Colonic mucosa (tissue), 4 donors: ENCODE measurements at regions not wholly inside any gene's neighbourhood (a gene's known extent, or its start where the extent isn't known, plus 50 kb on each side); places are given as distances from the start of the nearest gene placed in this dataset.

Experiments used
- DNase-seq: peaks from one replicate; pipeline ENCODE4 v3.0.0-alpha.2; 2020
- H3K27ac ChIP-seq: fragments of 200-600 bp; one replicate; pipeline ENCODE4 v1.8.0; 2021
- H3K27me3 ChIP-seq: fragments of 200-600 bp; one replicate; pipeline ENCODE4 v1.8.0; 2021
- H3K36me3 ChIP-seq: fragments of 200-600 bp; one replicate; pipeline ENCODE4 v1.8.0; 2021
- H3K4me1 ChIP-seq: fragments of 200-600 bp; one replicate; pipeline ENCODE4 v1.8.0; 2021; ENCODE audit warnings: mild to moderate bottlenecking
- H3K4me3 ChIP-seq: fragments of 200-600 bp; one replicate; pipeline ENCODE4 v1.8.0; 2021
- H3K9ac ChIP-seq, 2 donors: one replicate each; pipeline ENCODE4 v1.7.0; 2013; ENCODE audit warnings: control low read depth in 2 of 2, low read depth in 2 of 2, low read length in 2 of 2
- H3K9me3 ChIP-seq: fragments of 200-600 bp; one replicate; pipeline ENCODE4 v1.8.0; 2021
- intact Hi-C: fragments of 100-400 bp; cut with DNase I; formaldehyde crosslinking; loops from one replicate; pipeline ENCODE4 v1.14.1; 2022
- TF ChIP-seq, protein P1 (sequence below): fragments of 200-600 bp; IDR thresholded peaks from one replicate; pipeline ENCODE4 v1.8.0; 2022; ENCODE audit warnings: antibody characterized with exemption, mild to moderate bottlenecking
- donor health status: healthy.
- donor health status: DM: no; HTN: no; CAD: no.
- donor health status: DM: no; HTN: no; CAD: no.

DNA sequence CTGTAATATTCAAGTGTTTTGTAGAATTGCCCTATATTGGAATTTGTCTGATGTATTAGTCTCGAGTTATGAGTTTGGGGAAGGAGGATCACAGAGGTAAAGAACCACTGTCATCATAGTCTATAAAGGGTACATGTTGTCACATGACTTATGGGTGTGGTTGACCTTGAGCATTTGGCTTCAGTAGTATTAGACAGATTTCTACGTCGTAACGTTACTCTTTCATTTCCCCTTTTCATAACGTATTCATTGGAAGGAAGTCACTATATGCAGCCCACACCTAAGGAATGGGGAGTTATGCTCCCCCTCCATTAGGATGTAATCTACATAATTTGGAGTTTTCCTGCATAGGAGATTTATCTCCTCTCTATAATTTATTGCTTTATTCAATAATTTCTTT is 110.1 kb upstream of the VAV3 start:
- DNase-seq = no peak
- Histone ChIP-seq H3K4me1 (no peaks in the 10 kb centered on the region), H3K4me3 (no peak overlapping the region), H3K9ac (no peak overlapping the region), H3K27me3 (no peaks in the 10 kb centered on the region), H3K9me3 (no peaks in the 10 kb centered on the region), H3K27ac (no peak overlapping the region), H3K36me3 (no peaks in the 10 kb centered on the region)
- TF ChIP-seq, protein P1, sequence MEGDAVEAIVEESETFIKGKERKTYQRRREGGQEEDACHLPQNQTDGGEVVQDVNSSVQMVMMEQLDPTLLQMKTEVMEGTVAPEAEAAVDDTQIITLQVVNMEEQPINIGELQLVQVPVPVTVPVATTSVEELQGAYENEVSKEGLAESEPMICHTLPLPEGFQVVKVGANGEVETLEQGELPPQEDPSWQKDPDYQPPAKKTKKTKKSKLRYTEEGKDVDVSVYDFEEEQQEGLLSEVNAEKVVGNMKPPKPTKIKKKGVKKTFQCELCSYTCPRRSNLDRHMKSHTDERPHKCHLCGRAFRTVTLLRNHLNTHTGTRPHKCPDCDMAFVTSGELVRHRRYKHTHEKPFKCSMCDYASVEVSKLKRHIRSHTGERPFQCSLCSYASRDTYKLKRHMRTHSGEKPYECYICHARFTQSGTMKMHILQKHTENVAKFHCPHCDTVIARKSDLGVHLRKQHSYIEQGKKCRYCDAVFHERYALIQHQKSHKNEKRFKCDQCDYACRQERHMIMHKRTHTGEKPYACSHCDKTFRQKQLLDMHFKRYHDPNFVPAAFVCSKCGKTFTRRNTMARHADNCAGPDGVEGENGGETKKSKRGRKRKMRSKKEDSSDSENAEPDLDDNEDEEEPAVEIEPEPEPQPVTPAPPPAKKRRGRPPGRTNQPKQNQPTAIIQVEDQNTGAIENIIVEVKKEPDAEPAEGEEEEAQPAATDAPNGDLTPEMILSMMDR = no peak
- intact Hi-C loops = no loop called here

DNA sequence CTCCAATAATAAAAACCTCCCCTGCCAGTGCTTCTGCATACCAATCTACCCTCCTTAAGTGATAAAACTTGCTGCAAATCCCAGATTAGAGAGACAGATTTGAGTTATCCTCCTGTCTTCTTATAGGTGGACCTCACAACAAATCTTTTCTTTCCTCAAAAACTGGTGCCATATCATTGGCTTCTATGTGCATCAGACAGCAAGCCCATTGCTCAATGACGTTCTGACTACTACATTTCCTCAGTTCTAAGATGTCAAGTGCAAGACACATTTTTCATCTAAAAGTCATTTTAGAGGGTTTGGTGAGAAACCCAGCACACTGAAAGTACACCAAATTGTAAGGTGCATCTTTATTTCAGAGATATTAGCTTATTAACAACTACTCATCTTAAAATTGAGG is 107.8 kb upstream of the VAV3 start:
- Histone ChIP-seq H3K27me3 (no peaks in the 10 kb centered on the region), H3K36me3 (no peaks in the 10 kb centered on the region), H3K4me3 (no peak overlapping the region), H3K9ac (no peak overlapping the region), H3K27ac (no peak overlapping the region), H3K9me3 (no peaks in the 10 kb centered on the region), H3K4me1 (no peaks in the 10 kb centered on the region)
- TF ChIP-seq, protein P1 = no peak
- no peak for DNase-seq
- intact Hi-C loops = no loop called here

DNA sequence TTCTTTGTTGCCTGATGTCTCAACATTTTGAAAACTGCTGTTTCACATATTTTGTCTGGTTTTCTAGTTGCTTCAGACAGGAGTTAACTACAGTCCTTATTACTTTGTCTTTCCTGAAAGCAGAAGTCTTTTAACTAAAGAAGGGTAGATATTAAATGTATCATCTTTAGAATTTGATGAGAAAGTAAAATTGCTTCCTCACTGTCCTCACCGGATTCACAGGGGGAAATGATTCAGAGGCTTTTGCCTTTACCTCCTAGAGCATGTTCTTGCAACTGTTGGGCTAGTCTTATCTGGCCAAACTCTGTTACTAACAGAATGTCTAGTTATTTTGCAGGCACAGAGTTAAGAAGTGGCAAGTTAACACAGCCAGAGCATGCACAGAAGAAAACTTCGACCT is 107.2 kb upstream of the VAV3 start:
- H3K9me3 ChIP-seq = no peaks in the 10 kb centered on the region
- no peak for DNase-seq
- H3K4me3 ChIP-seq = no peak overlapping the region
- H3K27ac ChIP-seq = no peak overlapping the region
- no peak overlapping the region for H3K9ac ChIP-seq
- no peaks in the 10 kb centered on the region for H3K27me3 ChIP-seq
- intact Hi-C loops = no loop called here
- H3K36me3 ChIP-seq = no peaks in the 10 kb centered on the region
- H3K4me1 ChIP-seq = no peaks in the 10 kb centered on the region
- TF ChIP-seq, protein P1 = no peak

DNA sequence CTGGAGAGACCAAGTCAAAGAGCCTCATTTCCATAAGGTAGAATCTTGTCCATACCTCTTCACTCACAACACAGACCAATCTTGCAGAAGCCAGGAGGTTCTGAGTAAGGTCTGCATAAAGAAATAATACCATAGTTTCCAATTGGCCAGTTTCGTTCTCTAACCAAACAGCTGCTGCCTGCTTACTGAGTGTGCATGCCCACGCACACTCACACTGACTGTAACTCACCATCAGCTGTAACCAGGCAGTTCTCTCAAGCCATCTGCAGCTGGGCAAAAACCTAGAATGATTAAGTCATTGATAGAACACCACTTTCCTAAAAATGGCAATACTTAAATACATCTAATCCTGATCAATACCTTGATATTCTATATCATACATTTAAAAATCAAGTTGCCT is 106.6 kb upstream of the VAV3 start:
- Histone ChIP-seq H3K36me3 (no peaks in the 10 kb centered on the region), H3K4me1 (no peaks in the 10 kb centered on the region), H3K9me3 (no peaks in the 10 kb centered on the region), H3K9ac (no peak overlapping the region), H3K4me3 (no peak overlapping the region), H3K27ac (no peak overlapping the region), H3K27me3 (no peaks in the 10 kb centered on the region)
- DNase-seq = no peak
- TF ChIP-seq, protein P1 = no peak
- intact Hi-C loops = no loop called here

DNA sequence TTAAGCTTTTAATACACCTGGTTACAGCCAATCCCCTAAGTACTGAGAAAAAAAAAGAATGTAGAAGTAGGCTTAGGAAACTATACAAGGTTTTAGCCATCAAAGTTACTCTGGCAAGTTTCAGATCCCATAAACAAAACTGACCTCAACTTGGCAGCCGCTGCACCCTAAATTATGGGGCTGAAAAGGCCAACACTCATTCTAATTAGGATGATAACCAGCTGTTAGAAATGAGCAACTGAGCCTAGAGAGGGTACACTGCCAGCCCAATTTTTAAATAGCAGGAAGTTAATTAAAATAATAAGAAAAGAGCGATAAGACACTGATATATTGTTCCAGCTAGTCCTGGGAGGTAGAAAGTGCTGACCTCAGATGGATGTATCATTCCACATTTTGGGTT is 105.7 kb upstream of the VAV3 start:
- TF ChIP-seq, protein P1 = no peak
- intact Hi-C loops = no loop called here

More for the DNA sequence above, 105.7 kb upstream of the VAV3 start:
- no peaks in the 10 kb centered on the region for H3K4me1 ChIP-seq
- no peaks in the 10 kb centered on the region for H3K36me3 ChIP-seq
- no peak overlapping the region for H3K27ac ChIP-seq
- no peak overlapping the region for H3K9ac ChIP-seq
- H3K4me3 ChIP-seq = no peak overlapping the region
- no peaks in the 10 kb centered on the region for H3K27me3 ChIP-seq
- DNase-seq = no peak
- H3K9me3 ChIP-seq = no peaks in the 10 kb centered on the region
